ENCODE measurements at regions not wholly inside any gene's neighbourhood (a gene's known extent, or its start where the extent isn't known, plus 50 kb on each side); places are given as distances from the start of the nearest gene placed in this dataset.
"Not testable (repeated sequence)": the region's sequence is repeated elsewhere in the genome, so short reads cannot be mapped to it uniquely, and the experiment has no call there.

DNA sequence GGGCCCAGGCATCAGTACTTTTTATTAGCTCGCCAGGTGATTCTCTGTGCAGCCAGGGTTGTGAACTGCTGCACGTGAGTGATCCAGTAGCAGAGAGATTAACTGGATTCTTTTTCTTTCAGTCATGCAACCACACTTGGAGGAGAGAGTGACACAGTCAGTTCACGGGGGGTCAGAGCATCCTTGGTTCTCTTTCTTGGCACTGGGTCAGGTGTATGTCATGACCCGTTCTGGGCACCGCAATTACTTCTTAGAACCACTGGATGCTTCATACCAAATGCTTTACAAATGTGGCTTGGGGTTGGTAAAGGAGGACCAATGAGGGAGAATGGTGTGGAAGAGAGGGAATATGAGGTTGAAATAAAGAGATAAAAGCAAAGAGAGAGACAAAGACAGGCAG, 368.7 kb downstream of the MLLT3 start:
- no peak for DNase-seq
- no peaks in the 10 kb centered on the region for H3K27me3 Mint-ChIP-seq
- no peak for ATAC-seq
- peaks cover 40% of the 10 kb centered on the region for H3K4me1 Mint-ChIP-seq
- no peak overlapping the region for H3K4me3 Mint-ChIP-seq
- peaks cover 1 to 5% of the 10 kb centered on the region in 2 donors for H3K9me3 Mint-ChIP-seq
- no peak overlapping the region for H3K27ac Mint-ChIP-seq

DNA sequence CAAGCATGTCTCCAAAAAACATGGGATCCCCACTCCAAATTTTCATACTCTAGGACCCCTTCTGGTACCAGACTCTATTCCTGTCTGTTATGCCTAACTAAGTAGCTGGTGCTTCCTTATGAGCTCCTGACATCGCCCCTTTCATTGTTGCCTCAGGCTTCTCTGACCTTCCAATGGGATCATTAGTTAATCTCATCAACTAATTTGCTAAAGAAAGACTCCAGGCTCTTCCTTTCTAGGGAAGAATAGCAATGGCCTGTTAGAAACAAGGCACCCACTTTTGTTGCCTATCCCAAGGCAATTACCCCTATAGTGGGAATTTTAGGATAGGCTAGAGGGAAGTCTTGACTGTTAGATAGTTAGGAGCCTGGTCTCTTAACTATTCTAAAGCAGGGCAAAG, 369.5 kb downstream of the MLLT3 start:
- no peak for DNase-seq
- H3K4me3 Mint-ChIP-seq: no peak overlapping the region
- peaks cover 4 to 9% of the 10 kb centered on the region in 2 donors for H3K9me3 Mint-ChIP-seq
- no peak for ATAC-seq
- no peaks in the 10 kb centered on the region for H3K27me3 Mint-ChIP-seq
- H3K27ac Mint-ChIP-seq: no peak overlapping the region
- peaks cover 40% of the 10 kb centered on the region for H3K4me1 Mint-ChIP-seq

DNA sequence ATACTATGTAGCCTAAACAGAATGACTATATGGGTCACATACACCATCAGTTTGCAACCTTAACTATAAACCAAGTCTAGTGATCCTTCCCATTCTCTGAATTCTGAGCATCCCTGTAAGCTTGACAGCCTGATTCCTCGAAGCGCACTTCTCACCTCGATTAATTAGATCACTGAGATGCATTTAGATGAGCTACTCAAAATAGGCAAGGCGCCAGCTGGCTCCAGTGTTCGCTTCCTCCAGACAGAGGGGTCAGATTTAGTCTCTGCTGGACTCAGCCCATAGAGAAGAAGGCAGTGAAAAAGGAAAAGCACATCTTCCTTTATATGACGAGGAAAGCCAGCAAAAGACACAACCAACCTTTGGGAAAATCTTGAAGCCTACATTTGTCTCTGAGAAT, 371.5 kb downstream of the MLLT3 start:
- ATAC-seq: no peak
- Mint-ChIP-seq H3K27me3 (no peaks in the 10 kb centered on the region), H3K4me3 (no peak overlapping the region)

DNA sequence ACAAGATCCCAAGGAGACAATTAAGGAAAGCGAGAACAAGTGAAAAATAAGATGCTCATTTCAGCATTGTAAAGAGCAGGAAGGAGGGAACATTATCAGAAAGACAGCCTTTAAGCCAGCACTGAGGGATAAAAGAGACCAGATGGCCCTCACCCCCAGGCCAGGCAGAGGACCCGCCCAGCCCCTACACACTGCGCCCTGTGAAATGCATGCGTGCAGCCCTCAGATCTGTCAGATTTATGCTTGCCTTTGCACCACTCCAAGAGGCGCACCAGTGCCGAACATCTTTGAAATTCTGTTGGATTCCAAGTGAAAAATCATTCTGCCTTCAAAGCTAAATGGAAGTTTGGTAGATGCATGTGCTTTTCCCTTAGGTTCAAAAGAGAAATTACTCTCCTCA, 378.0 kb downstream of the MLLT3 start:
- H3K4me3 Mint-ChIP-seq: no peak overlapping the region
- H3K27ac Mint-ChIP-seq: no peak overlapping the region
- H3K27me3 Mint-ChIP-seq: no peaks in the 10 kb centered on the region
- H3K4me1 Mint-ChIP-seq: peaks cover 72% of the 10 kb centered on the region
- ATAC-seq (no peak), DNase-seq (no peak)
- peaks cover 4 to 16% of the 10 kb centered on the region in 2 donors for H3K9me3 Mint-ChIP-seq

More for the DNA sequence above, 371.5 kb downstream of the MLLT3 start:
- H3K27ac Mint-ChIP-seq: no peak overlapping the region
- no peak for DNase-seq
- H3K4me1 Mint-ChIP-seq: peaks cover 42% of the 10 kb centered on the region
- peaks cover 4 to 9% of the 10 kb centered on the region in 2 donors for H3K9me3 Mint-ChIP-seq

DNA sequence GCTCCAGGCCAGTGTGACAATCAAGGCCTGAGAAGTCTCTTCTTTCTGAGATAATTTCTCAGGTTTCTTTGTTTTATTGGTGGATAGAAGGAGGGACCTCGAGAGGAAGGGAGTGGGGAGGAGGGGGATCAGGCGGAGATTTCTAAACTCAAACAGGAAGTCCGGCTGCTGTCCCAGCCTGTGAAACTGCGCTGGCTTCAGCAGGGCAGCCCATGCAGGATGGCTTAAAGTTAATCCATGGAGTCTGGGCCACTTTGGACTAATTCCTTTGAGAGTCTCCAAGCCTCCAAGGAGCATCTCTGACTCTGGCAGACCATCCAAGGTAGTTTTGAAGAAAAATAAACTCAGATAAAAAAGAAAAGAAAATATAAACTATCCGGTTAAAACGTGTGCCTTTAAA, 378.5 kb downstream of the MLLT3 start:
- H3K4me1 Mint-ChIP-seq: peaks cover 72% of the 10 kb centered on the region
- ATAC-seq (no peak), DNase-seq (no peak)
- peaks cover 4 to 13% of the 10 kb centered on the region in 2 donors for H3K9me3 Mint-ChIP-seq
- peak overlapping the region; percentile 4 to 27 for H3K4me3 Mint-ChIP-seq
- H3K27ac Mint-ChIP-seq: peak overlapping the region in 1 of 2 donors; percentile 9
- no peaks in the 10 kb centered on the region for H3K27me3 Mint-ChIP-seq

DNA sequence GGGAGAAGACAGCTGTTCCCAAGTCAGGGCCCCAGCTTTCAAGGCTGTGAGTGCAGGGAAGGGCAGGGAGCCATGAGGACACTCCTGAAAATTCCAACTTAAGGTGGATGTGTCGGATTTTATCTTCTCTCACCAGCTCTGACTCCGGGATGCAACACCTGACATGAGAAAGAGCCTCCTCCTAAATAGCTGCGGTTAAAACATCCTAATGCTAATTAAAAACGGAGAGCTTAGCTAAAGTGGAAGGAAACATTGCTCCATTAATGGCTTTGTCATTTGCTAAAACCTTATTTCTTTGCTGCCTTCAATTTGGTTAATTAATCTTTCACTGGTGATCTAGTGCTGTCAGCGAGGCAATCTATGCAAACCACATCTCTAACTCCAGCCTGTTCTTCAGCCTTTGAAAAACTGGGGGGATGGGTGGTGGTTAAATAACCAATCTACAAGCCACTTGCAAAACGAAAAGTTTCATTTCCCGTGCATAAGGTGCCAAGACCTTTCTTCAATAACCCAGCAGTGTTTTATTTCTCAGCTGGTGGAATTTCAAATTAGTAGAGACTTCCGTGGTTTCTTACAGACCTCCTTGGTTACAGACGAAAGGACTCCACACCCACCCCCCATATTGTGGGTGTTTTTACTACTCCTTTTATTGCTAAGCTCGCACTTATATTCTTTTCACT, 379.6 kb downstream of the MLLT3 start:
- DNase-seq (peak; percentile 54 to 66), ATAC-seq (peak; percentile 91)
- peaks cover 74% of the 10 kb centered on the region for H3K4me1 Mint-ChIP-seq
- H3K27me3 Mint-ChIP-seq: no peaks in the 10 kb centered on the region
- H3K27ac Mint-ChIP-seq: no peak overlapping the region
- H3K4me3 Mint-ChIP-seq: peak overlapping the region; percentile 59 to 62
- peaks cover 0 to 7% of the 10 kb centered on the region in 2 donors for H3K9me3 Mint-ChIP-seq

DNA sequence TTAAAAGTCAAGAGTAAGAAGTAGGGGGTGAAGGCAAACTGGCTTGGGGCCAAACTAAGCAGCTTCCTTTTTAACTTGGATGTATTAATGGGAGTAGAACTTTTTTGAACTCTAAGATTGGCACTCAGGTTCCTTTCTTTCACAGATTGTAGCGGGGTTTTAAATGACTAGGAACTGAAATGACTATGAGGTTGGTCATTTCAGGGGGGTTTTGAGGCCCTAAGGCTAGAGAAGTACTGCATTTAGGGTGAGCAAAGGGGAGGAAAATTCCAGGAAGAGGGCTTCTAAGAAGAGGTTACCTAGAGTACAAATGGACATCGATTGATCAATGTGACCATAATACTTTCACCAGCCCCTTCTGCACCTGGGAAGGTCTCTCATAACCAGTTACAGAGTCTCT, 381.8 kb downstream of the MLLT3 start:
- Mint-ChIP-seq H3K4me1 (peaks cover 74% of the 10 kb centered on the region), H3K9me3 (peaks cover 0 to 6% of the 10 kb centered on the region in 2 donors), H3K27me3 (no peaks in the 10 kb centered on the region), H3K27ac (peak overlapping the region in 1 of 2 donors; percentile 28), H3K4me3 (no peak overlapping the region)
- no peak for DNase-seq
- peak; percentile 48 for ATAC-seq

DNA sequence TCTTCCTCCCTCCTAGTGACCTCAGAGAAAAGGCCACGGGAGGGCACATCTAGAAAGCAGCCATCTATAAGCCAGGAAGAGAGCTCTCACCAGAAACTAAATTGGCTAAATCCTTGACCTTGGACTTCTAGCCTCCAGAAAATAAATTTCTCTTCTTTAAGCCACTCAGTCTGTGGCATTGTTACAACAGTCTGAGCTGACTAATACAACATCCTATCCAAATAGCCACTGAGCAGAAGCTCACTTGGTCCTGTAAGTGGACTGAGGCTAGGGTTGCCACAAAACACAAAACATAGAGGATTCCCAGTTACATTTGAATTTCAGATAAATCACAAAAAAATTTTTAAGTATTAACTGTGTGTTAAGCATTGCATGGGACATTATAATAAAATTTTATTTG, 383.4 kb downstream of the MLLT3 start:
- no peak for DNase-seq
- H3K4me1 Mint-ChIP-seq: peaks cover 59% of the 10 kb centered on the region
- H3K27ac Mint-ChIP-seq: no peak overlapping the region
- no peak for ATAC-seq
- H3K27me3 Mint-ChIP-seq: no peaks in the 10 kb centered on the region
- no peak overlapping the region for H3K4me3 Mint-ChIP-seq
- H3K9me3 Mint-ChIP-seq: peaks cover 6 to 7% of the 10 kb centered on the region in 2 donors

DNA sequence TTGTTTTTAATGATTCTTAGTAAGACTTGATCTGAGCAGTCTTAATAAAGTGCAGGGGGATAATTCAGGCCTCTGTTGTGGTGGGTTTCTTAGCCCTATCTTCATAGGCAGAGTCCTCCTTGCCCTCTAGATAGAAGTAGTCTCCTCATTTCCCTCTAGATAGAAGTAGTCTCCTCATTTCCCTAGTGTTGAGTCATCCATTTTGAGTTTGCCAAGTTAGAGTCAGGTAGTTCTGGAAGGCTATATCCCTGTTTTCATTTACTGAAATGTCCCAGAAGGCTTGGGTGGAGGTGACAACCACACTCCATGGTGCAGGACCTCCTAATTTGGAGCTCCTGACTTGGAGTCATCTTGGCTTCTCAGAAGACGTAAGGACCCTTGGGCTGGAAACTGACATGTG, 384.6 kb downstream of the MLLT3 start:
- peaks cover 47% of the 10 kb centered on the region for H3K4me1 Mint-ChIP-seq
- H3K27ac Mint-ChIP-seq: no peak overlapping the region
- ATAC-seq (no peak), DNase-seq (no peak)
- H3K9me3 Mint-ChIP-seq: peaks cover 8 to 18% of the 10 kb centered on the region in 2 donors
- no peak overlapping the region for H3K4me3 Mint-ChIP-seq
- no peaks in the 10 kb centered on the region for H3K27me3 Mint-ChIP-seq

DNA sequence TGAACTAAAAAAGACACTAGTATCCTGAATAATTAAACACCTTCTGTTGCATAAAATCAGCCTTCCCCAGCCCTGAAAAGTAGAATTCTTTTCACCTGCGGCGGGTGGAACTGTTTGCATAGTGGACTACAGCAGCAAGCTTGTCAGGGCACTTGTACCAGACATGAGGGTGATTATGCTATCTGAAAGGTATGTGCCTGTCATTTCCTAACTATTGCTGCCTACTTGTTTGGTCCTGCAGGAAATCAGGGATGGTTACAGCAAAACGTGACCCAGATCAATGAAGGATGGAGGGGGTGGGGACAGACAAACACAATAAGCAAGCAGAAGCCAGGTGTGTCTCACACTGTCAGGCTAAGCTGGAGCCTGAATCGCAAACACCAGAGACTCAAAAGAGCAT, 385.6 kb downstream of the MLLT3 start:
- no peak for DNase-seq

DNA sequence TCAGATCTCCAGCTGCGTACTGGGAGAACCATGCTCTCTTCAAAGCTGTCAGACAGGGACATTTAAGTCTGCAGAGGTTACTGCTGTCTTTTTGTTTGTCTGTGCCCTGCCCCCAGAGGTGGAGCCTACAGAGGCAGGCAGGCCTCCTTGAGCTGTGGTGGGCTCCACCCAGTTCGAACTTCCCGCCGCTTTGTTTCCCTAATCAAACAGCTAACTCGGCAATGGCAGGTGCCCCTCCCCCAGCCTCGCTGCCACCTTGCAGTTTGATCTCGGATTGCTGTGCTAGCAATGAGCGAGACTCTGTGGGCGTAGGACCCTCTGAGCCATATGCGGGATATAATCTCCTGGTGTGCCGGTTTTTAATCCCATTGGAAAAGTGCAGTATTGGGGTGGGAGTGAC, 387.1 kb downstream of the MLLT3 start:
- peaks cover 22% of the 10 kb centered on the region for H3K4me1 Mint-ChIP-seq
- DNase-seq, H3K4me3 Mint-ChIP-seq, H3K27me3 Mint-ChIP-seq, H3K27ac Mint-ChIP-seq, ATAC-seq: not testable (repeated sequence)
- H3K9me3 Mint-ChIP-seq: peaks cover 22 to 37% of the 10 kb centered on the region in 2 donors

More for the DNA sequence above, 385.6 kb downstream of the MLLT3 start:
- Mint-ChIP-seq H3K27me3 (no peaks in the 10 kb centered on the region), H3K27ac (no peak overlapping the region), H3K9me3 (peaks cover 13 to 23% of the 10 kb centered on the region in 2 donors), H3K4me3 (no peak overlapping the region), H3K4me1 (peaks cover 36% of the 10 kb centered on the region)
- ATAC-seq: no peak

DNA sequence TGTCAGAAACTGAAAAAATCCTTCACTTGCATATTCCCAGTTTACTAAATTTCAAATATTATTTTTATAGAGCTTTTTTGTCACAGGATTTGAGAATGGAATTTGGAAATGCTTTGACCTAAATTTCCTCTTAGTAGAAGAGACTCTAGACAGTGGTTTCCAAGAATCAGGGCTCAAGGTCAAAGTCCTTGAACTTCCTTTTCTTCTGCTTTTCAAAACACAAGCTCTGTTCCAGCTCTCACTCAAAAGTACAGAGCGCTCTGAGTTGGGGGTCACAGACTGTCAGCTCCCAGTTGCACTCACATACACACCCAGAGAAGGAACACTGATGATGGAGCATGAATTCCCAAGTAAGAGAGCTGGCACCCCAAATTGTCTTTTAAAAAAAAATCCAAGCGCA, 394.2 kb downstream of the MLLT3 start:
- Mint-ChIP-seq H3K4me3 (no peak overlapping the region), H3K27ac (no peak overlapping the region), H3K27me3 (no peaks in the 10 kb centered on the region), H3K9me3 (peaks cover 23 to 29% of the 10 kb centered on the region in 2 donors), H3K4me1 (peaks cover 47% of the 10 kb centered on the region)
- ATAC-seq: no peak
- no peak for DNase-seq

DNA sequence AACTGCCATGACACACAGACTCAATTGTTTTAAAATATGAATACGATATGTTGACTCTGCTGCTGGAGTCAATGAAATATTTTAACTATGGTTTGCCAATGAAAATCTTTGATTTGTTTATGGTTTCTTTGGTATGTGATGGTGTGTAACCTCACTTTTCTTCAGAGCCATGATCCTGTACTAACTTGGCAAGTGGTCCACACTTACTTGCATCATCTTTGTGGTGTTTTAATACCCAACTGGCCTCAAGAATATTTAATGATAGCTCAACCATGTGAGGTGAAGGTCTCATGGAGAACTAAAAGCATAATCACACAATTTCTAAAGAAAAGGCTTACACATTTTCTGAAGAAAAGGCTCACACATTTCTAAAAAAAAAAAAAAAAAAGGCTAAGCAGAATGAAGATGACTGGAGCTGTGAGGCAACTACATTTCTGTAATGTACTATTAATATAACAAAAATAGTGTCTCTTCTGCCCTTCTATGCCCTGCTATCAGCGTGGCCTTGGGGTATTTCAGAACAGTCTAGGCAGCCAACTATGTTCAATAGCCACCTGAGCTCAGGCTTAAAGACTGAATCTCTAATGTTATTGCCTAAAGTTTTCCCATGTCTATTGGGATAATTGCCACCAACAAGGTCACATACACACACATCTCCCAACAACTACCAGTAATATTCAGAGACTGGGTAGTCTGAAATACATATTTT, 395.0 kb downstream of the MLLT3 start:
- Mint-ChIP-seq H3K4me3 (no peak overlapping the region), H3K27me3 (no peaks in the 10 kb centered on the region), H3K27ac (no peak overlapping the region), H3K4me1 (peaks cover 47% of the 10 kb centered on the region), H3K9me3 (peaks cover 18 to 21% of the 10 kb centered on the region in 2 donors)
- ATAC-seq (no peak), DNase-seq (no peak)

DNA sequence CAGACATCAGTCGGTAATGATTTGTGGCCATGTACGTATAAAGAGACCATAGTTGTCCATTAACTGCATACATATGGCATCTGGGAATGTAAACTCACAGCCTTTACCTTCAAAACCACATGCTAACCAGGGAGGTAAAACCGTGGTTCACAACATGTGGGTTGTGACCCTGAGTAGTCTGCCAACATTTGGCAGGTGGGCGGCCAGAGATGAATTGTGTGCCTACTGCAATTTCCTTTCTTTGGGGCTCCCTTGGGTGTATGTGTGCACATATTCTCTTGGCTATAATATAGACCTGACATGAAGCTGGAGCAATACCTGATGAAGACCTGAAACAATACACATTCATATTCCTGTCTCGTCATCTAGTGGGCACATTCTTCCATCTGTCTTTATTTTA, 396.0 kb downstream of the MLLT3 start:
- ATAC-seq (peak; percentile 50), DNase-seq (no peak)
- H3K27ac Mint-ChIP-seq: no peak overlapping the region
- H3K4me1 Mint-ChIP-seq: peaks cover 53% of the 10 kb centered on the region
- H3K9me3 Mint-ChIP-seq: peaks cover 13 to 17% of the 10 kb centered on the region in 2 donors
- H3K4me3 Mint-ChIP-seq: peak overlapping the region in 1 of 2 donors; percentile 20
- no peaks in the 10 kb centered on the region for H3K27me3 Mint-ChIP-seq

DNA sequence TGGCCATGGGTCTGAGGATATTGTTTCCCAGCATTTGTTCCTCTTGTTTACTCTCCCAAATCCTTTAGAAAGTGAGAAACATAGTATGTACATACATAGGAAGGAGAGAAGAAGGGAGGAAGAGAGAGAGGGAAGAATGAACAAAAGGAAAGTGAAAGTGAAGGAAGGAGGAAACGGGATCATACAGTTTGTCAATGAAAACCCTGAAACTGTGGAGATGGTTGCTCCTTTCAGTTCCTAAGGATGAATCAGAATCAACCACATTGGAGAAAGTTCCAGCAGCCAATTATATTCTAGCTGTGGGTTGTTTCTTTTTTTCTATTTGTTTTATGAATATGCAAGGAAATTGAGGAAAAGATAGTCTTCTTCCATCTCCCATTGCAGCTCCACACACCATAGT, 396.5 kb downstream of the MLLT3 start:
- DNase-seq: no peak
- no peak for ATAC-seq
- Mint-ChIP-seq H3K9me3 (peaks cover 8 to 12% of the 10 kb centered on the region in 2 donors), H3K27me3 (no peaks in the 10 kb centered on the region), H3K27ac (no peak overlapping the region), H3K4me1 (peaks cover 58% of the 10 kb centered on the region), H3K4me3 (no peak overlapping the region)

DNA sequence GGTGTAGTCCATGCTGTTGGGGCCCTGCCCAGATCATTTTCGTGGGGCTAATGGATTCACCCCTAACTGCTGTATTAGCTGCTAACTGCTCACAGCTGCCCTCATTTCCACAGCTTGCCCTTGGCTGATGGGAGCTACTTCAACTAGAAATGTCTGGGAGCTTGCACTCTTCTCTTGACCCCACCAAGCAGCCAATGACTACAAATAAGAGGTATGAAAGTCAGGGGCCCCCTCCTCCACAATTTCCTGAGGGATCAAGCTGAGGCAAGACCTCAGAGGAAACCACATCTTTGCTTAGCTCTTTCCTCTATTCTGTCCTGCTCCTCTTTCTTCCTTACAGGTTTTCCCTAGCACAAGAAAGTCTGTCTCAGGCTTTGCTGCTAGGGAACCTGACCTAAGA, 397.5 kb downstream of the MLLT3 start:
- Mint-ChIP-seq H3K4me3 (no peak overlapping the region), H3K27ac (no peak overlapping the region), H3K4me1 (peaks cover 65% of the 10 kb centered on the region), H3K27me3 (no peaks in the 10 kb centered on the region), H3K9me3 (peaks cover 7 to 8% of the 10 kb centered on the region in 2 donors)
- no peak for ATAC-seq
- no peak for DNase-seq
